ENCODE measurements at regions not wholly inside any gene's neighbourhood (a gene's known extent, or its start where the extent isn't known, plus 50 kb on each side); places are given as distances from the start of the nearest gene placed in this dataset.

DNA sequence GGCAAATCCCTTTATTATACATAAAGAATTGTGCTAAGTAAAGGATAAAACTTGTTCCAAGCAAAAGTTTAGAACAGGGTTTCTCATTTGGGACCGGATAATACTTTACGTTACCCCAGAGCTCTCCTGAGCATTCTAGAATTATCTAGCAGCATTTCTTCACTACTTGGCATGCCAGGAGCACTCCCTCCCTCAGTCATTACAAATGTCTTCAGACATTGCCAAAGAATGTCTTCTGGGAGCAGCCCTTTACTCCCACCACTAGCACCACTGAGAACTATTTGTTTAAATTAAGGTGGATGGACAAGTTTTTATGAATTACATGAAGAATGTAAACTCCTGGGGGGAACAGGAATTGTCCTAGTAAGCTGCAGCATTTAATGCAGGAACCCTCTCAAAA, 516.4 kb downstream of the GBE1 start:
- TF ChIP-seq CTCF (IDR thresholded peaks at IDR 0.05) (no peak), EP300 (IDR thresholded peaks at IDR 0.05) (no peak), POLR2A (IDR thresholded peaks at IDR 0.05) (no peak)

Measured in ovary (tissue), 3 donors.